GM21367 (cell line): ENCODE measurements at regions not wholly inside any gene's neighbourhood (a gene's known extent, or its start where the extent isn't known, plus 50 kb on each side); places are given as distances from the start of the nearest gene placed in this dataset.

Source experiments
- ATAC-seq: cut with Tn5 transposase; IDR thresholded peaks from one replicate; pipeline ENCODE4 v1.9.1; 2021; ENCODE audit not compliant: unreplicated experiment

GRCh38 chr9:115362101-115362500 lies 244.1 kb upstream of the TNC start:
- no peak for ATAC-seq

- no peak for ATAC-seq
Measured at GRCh38 chr9:115362640-115363039, 244.7 kb upstream of the TNC start.

- ATAC-seq = no peak
Measured at GRCh38 chr9:115364991-115365390, 247.0 kb upstream of the TNC start.

- no peak for ATAC-seq
Measured at GRCh38 chr9:115367321-115367720, 249.4 kb upstream of the TNC start.

- no peak for ATAC-seq
Measured at GRCh38 chr9:115367780-115368525, 250.0 kb upstream of the TNC start.

- no peak for ATAC-seq
Measured at GRCh38 chr9:115369322-115369957, 251.5 kb upstream of the TNC start.

- no peak for ATAC-seq
Measured at GRCh38 chr9:115373000-115373709, 255.2 kb upstream of the TNC start.

- ATAC-seq = no peak
Measured at GRCh38 chr9:115373710-115374045, 255.7 kb upstream of the TNC start.

- no peak for ATAC-seq
Measured at GRCh38 chr9:115374724-115375268, 256.8 kb upstream of the TNC start.

GRCh38 chr9:115378241-115378640 lies 260.3 kb upstream of the TNC start:
- no peak for ATAC-seq

- ATAC-seq = no peak
Measured at GRCh38 chr9:115378758-115379157, 260.8 kb upstream of the TNC start.

- no peak for ATAC-seq
Measured at GRCh38 chr9:115379719-115380118, 261.8 kb upstream of the TNC start.

GRCh38 chr9:115382865-115383264 lies 264.9 kb upstream of the TNC start:
- ATAC-seq = no peak

GRCh38 chr9:115385383-115386122 lies 267.6 kb upstream of the TNC start:
- no peak for ATAC-seq

GRCh38 chr9:115386963-115387770 lies 269.2 kb upstream of the TNC start:
- ATAC-seq = no peak

GRCh38 chr9:115391168-115391825 lies 273.3 kb upstream of the TNC start:
- no peak for ATAC-seq

GRCh38 chr9:115393976-115394775 lies 276.2 kb upstream of the TNC start:
- ATAC-seq = no peak

GRCh38 chr9:115395511-115396021 lies 277.6 kb upstream of the TNC start:
- ATAC-seq = no peak

- no peak for ATAC-seq
Measured at GRCh38 chr9:115396071-115396529, 278.1 kb upstream of the TNC start.
